Activated CD8-positive, alpha-beta T cell treated with anti-CD3 and anti-CD28 coated beads for 36 hours (primary cell): ENCODE measurements at regions not wholly inside any gene's neighbourhood (a gene's known extent, or its start where the extent isn't known, plus 50 kb on each side); places are given as distances from the start of the nearest gene placed in this dataset.

ENCODE experiments used
- ATAC-seq: fragments of 200-7000 bp; cut with Tn5 transposase; one replicate; pipeline ENCODE4 v1.10.0; 2021; ENCODE audit warnings: mild to moderate bottlenecking, moderate library complexity
- CTCF ChIA-PET: fragments of 350-600 bp; sonication (Branson Sonifier 250); formaldehyde crosslinking; loops from one replicate; lab custom pipeline; 2021; ENCODE audit warnings: antibody characterized with exemption; lab: Charles Lee
- POLR2A ChIA-PET: fragments of 350-600 bp; sonication (Branson Sonifier 250); formaldehyde crosslinking; loops from one replicate; lab custom pipeline; 2021; ENCODE audit warnings: antibody characterized with exemption; lab: Charles Lee
- DNase-seq: peaks from one replicate; pipeline ENCODE4 v3.0.0-alpha.2; 2020
- H3K27ac Mint-ChIP-seq: one replicate; pipeline ENCODE4 v1.8.0; 2021; ENCODE audit warnings: mild to moderate bottlenecking, mixed read lengths
- H3K27me3 Mint-ChIP-seq: one replicate; pipeline ENCODE4 v1.8.0; 2021; ENCODE audit warnings: mixed read lengths
- H3K36me3 Mint-ChIP-seq: one replicate; pipeline ENCODE4 v1.8.0; 2021; ENCODE audit warnings: low read depth, mixed read lengths
- H3K4me1 Mint-ChIP-seq: one replicate; pipeline ENCODE4 v1.8.0; 2021; ENCODE audit warnings: low read depth, mixed read lengths
- H3K4me3 Mint-ChIP-seq: one replicate; pipeline ENCODE4 v1.8.0; 2021; ENCODE audit warnings: mild to moderate bottlenecking, moderate library complexity, mixed read lengths
- H3K9me3 Mint-ChIP-seq: one replicate; pipeline ENCODE4 v1.8.0; 2021; ENCODE audit warnings: mixed read lengths
- intact Hi-C: fragments of 100-400 bp; cut with micrococcal nuclease; formaldehyde crosslinking; loops from one replicate; pipeline ENCODE4 v1.10.0; 2022
- TF ChIP-seq, protein P1 (sequence below): fragments of 200-600 bp; IDR thresholded peaks from one replicate; pipeline ENCODE4 v1.8.0; 2022; ENCODE audit warnings: antibody characterized with exemption, mild to moderate bottlenecking

DNA sequence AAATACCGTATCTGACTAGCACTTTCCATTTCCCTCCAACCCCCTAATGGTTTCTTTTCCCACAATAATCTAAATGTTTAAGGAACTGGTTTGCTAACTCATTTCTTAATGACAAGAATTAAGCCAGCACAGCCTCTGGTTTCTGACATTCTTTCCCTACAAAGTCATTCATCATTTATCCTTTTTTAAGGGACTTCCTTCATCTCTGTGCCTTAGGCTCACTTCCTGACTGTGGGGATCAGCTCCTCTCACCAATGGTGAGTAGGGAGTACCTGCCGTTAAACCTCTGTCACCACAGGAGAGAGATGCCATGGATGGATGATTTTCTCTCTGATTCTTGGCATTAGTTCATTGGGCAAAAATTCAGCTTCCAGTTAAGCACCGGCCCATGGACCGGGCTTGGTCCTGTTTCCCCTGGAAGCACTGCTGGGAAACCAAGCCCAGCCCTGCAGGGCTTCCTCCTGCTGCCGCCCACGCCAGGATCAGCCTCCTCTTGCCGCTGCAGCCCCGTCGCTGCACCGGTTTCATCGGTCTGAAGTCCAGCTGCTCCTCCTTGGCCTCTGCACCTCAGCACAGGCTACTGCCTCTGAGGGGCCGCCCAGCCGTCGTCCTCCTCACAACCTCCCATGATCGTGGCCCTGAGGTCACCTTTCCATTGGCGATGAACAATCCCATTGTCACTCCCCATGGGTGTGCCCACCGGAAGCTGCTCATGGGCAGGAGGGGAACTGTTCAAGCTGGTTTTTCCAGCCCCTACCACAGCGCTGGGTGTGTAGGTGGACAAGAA is 64.0 kb upstream of the ZNF516 start:
- Mint-ChIP-seq H3K4me1 (no peaks in the 10 kb centered on the region), H3K27ac (no peak overlapping the region), H3K27me3 (peaks cover 15% of the 10 kb centered on the region), H3K9me3 (no peaks in the 10 kb centered on the region), H3K36me3 (no peaks in the 10 kb centered on the region), H3K4me3 (no peak overlapping the region)
- ChIA-PET POLR2A (no interaction called here), CTCF (no interaction called here)
- ATAC-seq (no peak), DNase-seq (no peak)
- intact Hi-C loops: no loop called here
- TF ChIP-seq, protein P1, sequence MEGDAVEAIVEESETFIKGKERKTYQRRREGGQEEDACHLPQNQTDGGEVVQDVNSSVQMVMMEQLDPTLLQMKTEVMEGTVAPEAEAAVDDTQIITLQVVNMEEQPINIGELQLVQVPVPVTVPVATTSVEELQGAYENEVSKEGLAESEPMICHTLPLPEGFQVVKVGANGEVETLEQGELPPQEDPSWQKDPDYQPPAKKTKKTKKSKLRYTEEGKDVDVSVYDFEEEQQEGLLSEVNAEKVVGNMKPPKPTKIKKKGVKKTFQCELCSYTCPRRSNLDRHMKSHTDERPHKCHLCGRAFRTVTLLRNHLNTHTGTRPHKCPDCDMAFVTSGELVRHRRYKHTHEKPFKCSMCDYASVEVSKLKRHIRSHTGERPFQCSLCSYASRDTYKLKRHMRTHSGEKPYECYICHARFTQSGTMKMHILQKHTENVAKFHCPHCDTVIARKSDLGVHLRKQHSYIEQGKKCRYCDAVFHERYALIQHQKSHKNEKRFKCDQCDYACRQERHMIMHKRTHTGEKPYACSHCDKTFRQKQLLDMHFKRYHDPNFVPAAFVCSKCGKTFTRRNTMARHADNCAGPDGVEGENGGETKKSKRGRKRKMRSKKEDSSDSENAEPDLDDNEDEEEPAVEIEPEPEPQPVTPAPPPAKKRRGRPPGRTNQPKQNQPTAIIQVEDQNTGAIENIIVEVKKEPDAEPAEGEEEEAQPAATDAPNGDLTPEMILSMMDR: no peak

DNA sequence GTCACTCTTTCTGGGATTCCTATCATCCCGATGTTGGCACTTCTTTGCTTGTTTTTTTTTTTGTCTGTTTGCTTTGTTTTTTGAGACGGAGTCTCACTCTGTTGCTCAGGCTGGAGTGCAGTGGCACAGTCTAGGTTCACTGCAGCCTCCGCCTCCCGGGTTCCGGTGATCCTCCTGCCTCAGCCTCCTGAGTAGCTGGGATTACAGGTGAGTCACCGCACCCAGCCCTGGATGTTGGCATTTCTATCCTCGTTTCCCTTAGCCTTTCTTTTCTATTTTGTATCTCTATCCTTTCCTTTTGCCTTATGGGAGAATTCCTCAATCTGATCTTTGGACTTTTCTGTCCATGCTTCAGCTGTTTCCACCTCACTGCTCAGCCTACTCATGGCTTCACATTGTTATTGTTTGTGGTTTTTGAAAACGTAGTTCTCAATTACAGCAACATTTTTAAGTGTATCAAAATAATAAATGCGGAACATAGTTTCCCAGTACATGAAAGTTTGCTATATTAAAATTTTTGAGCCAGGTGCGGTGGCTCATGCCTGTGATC is 62.1 kb upstream of the ZNF516 start:
- H3K9me3 Mint-ChIP-seq: no peaks in the 10 kb centered on the region
- no peaks in the 10 kb centered on the region for H3K4me1 Mint-ChIP-seq
- POLR2A ChIA-PET: interaction anchor here (1.0 kb wide), 1 partner anchor 28 kb away, joined by 3 read pairs; no protein-coding TSS in a partner anchor
- H3K27me3 Mint-ChIP-seq: peaks cover 13% of the 10 kb centered on the region
- ATAC-seq: no peak
- CTCF ChIA-PET: no interaction called here
- intact Hi-C loops: no loop called here
- TF ChIP-seq, protein P1: no peak
- no peak overlapping the region for H3K27ac Mint-ChIP-seq
- no peaks in the 10 kb centered on the region for H3K36me3 Mint-ChIP-seq
- no peak for DNase-seq
- H3K4me3 Mint-ChIP-seq: no peak overlapping the region

DNA sequence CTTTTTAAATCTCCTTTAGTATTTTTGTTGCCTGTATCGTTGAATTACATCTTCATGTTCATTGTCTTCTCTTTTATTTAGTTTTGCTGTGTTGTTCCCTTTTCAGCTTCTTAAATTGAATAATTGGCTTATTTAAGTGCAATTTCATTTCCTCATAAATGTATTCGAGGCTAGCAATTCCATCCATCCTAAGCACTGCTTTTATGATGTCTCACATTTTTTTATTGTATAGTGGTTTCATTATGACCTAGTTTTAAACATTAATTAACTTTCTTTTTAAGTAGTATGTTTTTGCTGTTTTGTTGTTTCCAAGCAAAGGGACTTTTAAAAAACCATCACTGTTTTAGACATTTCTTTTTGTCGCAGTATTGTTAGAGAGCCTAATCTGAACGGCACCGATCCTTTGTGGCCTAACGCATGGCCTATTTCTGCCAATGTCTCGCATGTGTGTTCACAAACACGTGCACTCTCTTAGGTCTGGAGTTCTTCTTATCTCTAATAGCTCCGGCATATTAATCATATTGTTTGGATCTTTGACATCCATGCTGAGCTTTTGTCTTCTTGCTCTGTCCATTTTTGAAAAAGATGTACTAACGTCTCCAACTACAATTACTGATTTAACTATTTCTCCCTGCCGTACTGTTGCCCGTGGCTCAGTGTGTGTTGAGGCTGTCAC is 59.6 kb upstream of the ZNF516 start:
- Mint-ChIP-seq H3K9me3 (no peaks in the 10 kb centered on the region), H3K4me1 (no peaks in the 10 kb centered on the region), H3K27me3 (peaks cover 10% of the 10 kb centered on the region), H3K4me3 (no peak overlapping the region), H3K36me3 (no peaks in the 10 kb centered on the region), H3K27ac (no peak overlapping the region)
- ATAC-seq (no peak), DNase-seq (no peak)
- ChIA-PET CTCF (no interaction called here), POLR2A (no interaction called here)
- TF ChIP-seq, protein P1: no peak
- intact Hi-C loops: no loop called here

DNA sequence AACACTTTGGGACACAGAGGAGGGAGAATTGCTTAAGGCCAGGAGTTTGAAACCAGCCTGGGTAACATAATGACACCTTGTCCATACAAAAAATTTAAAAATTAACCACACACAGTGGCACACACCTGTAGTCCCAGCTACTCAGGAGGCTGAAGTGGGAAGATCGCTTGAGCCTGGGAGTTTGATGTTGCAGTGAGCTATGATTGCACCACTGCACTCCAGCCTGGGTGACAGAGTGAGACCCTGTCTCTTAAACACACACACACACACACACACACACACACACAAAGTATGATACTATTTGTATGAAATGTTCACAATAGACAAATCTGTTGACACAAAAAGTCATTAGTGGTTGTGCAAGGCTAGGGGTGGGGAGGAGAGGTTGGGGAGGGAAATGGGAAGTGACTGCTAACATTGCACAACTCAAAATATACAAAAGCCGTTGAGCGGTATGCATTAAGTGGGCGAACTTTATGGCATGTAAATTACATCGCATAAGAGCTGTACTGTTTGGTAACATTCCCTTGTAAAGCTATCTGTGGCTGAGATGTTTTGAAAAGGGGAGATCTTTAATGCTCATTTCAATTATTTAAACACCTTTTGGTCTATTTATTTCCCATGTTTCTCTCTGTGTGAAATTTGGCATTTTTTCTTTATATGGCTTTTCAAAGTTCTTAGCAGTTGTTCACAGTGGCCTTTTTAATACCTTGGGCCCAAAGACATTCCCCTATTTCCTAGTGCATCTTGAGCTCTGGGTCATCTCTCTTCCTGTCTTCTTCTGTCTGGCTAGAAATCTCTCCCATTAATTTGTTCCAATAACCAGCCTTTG is 58.9 kb upstream of the ZNF516 start:
- DNase-seq (no peak), ATAC-seq (no peak)
- Mint-ChIP-seq H3K27me3 (peaks cover 6% of the 10 kb centered on the region), H3K27ac (no peak overlapping the region), H3K4me3 (no peak overlapping the region), H3K36me3 (no peaks in the 10 kb centered on the region), H3K9me3 (no peaks in the 10 kb centered on the region), H3K4me1 (no peaks in the 10 kb centered on the region)
- intact Hi-C loops: no loop called here
- ChIA-PET POLR2A (no interaction called here), CTCF (no interaction called here)
- TF ChIP-seq, protein P1: no peak
